ENCODE measurements at regions not wholly inside any gene's neighbourhood (a gene's known extent, or its start where the extent isn't known, plus 50 kb on each side); places are given as distances from the start of the nearest gene placed in this dataset.

GRCh38 chr9:29062446-29062845 is 1489.2 kb upstream of the C9orf72 start:
- Histone ChIP-seq H3K4me1 (no peaks in the 10 kb centered on the region), H3K27me3 (no peaks in the 10 kb centered on the region), H4K20me1 (ENCODE audit: low read depth) (no peaks in the 10 kb centered on the region), H3K4me3 (no peak overlapping the region), H3F3A (ENCODE audit: low read depth) (no peaks in the 10 kb centered on the region), H3K79me2 (ENCODE audit: low read depth) (no peaks in the 10 kb centered on the region), H3K9me3 (ENCODE audit: low read depth) (no peaks in the 10 kb centered on the region), H2AFZ (replicated peaks) (no peak overlapping the region), H3K27ac (no peak overlapping the region), H3K4me2 (no peak overlapping the region), H3K9ac (no peak overlapping the region), H3K36me3 (no peaks in the 10 kb centered on the region)
- no peak overlapping the region for H3K4me3 Mint-ChIP-seq
- H3K27ac Mint-ChIP-seq, result no peak overlapping the region
- no peaks in the 10 kb centered on the region for H3K9me3 Mint-ChIP-seq
- no peak for DNase-seq (ENCODE audit: low spot score)
- H3K27me3 Mint-ChIP-seq (ENCODE audit: insufficient read depth, low read depth), result no peaks in the 10 kb centered on the region
- no peaks in the 10 kb centered on the region for H3K36me3 Mint-ChIP-seq
- peaks cover 8% of the 10 kb centered on the region for H3K4me1 Mint-ChIP-seq
- no peak for TF ChIP-seq EZH2phosphoT487 (IDR thresholded peaks at IDR 0.05)
- no peak for TF ChIP-seq EZH2 (IDR thresholded peaks at IDR 0.05)
- TF ChIP-seq CTCF (IDR thresholded peaks at IDR 0.05), result no peak

DNA sequence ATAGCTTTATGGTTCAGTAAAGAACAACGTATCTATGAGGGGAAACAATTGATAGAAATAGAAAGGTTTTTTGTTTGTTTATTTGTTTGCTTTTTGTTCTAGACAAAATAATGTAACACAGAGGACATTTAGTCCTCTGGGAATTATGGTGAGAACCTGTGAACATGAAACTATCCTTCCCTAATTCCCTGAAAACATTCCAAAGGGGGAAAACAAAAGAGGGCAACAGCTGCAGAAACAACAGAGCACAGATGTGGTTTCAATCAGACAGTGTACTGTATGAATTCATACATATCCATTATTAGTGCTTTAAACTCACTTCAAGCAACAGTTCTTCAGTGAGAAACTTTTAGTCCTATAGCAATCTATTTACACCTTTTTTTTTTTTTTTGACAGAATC is 1489.8 kb upstream of the C9orf72 start:
- no peaks in the 10 kb centered on the region for H3K36me3 Mint-ChIP-seq
- peaks cover 8% of the 10 kb centered on the region for H3K4me1 Mint-ChIP-seq
- DNase-seq (ENCODE audit: low spot score), result no peak
- H3K4me1 ChIP-seq, result no peaks in the 10 kb centered on the region
- H3K27ac Mint-ChIP-seq, result no peak overlapping the region
- H3K36me3 ChIP-seq, result no peaks in the 10 kb centered on the region
- H3K9ac ChIP-seq, result no peak overlapping the region
- no peak overlapping the region for H3K27ac ChIP-seq
- H2AFZ ChIP-seq (replicated peaks), result no peak overlapping the region
- no peaks in the 10 kb centered on the region for H3K79me2 ChIP-seq (ENCODE audit: low read depth)
- no peaks in the 10 kb centered on the region for H3K27me3 ChIP-seq
- no peak overlapping the region for H3K4me3 ChIP-seq
- H3K4me3 Mint-ChIP-seq, result no peak overlapping the region
- no peaks in the 10 kb centered on the region for H3K27me3 Mint-ChIP-seq (ENCODE audit: insufficient read depth, low read depth)
- H3K9me3 Mint-ChIP-seq, result no peaks in the 10 kb centered on the region
- H4K20me1 ChIP-seq (ENCODE audit: low read depth), result no peaks in the 10 kb centered on the region
- no peak overlapping the region for H3K4me2 ChIP-seq
- TF ChIP-seq EZH2 (IDR thresholded peaks at IDR 0.05), result no peak
- no peak for TF ChIP-seq CTCF (IDR thresholded peaks at IDR 0.05)
- H3K9me3 ChIP-seq (ENCODE audit: low read depth), result no peaks in the 10 kb centered on the region
- no peaks in the 10 kb centered on the region for H3F3A ChIP-seq (ENCODE audit: low read depth)

DNA sequence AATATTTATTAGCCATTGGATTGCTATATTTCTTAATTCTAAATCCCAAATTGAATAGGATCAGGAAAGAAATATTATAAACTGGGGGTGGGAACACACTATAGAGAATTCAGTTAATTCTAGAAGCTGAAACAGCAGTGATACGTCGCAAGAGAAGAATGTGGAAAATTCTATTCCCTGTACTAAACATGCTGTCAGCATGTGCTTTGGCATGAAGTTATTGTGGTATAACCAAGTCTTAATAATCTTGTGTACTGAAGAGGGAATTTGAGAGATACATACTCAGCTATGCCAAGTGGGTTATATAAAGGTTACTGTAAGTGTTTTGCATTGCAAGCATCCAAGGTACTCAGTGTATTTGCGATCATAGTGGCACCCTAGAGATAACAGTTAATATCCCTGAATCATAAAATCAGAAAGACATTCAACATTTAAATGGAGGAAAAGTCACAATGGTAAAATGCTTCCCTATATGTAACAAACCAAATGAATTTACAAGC is 1492.9 kb upstream of the C9orf72 start:
- Histone ChIP-seq H3K4me2 (no peak overlapping the region), H3K36me3 (no peaks in the 10 kb centered on the region), H3K27me3 (no peaks in the 10 kb centered on the region), H2AFZ (replicated peaks) (no peak overlapping the region), H3F3A (ENCODE audit: low read depth) (no peaks in the 10 kb centered on the region), H3K79me2 (ENCODE audit: low read depth) (no peaks in the 10 kb centered on the region), H4K20me1 (ENCODE audit: low read depth) (no peaks in the 10 kb centered on the region), H3K9ac (no peak overlapping the region), H3K27ac (no peak overlapping the region), H3K4me1 (no peaks in the 10 kb centered on the region), H3K9me3 (ENCODE audit: low read depth) (no peaks in the 10 kb centered on the region), H3K4me3 (no peak overlapping the region)
- no peak for DNase-seq (ENCODE audit: low spot score)
- TF ChIP-seq EZH2 (IDR thresholded peaks at IDR 0.05) (no peak), EZH2phosphoT487 (IDR thresholded peaks at IDR 0.05) (no peak), CTCF (IDR thresholded peaks at IDR 0.05) (no peak)
- no peak overlapping the region for H3K4me3 Mint-ChIP-seq
- H3K4me1 Mint-ChIP-seq, result no peaks in the 10 kb centered on the region
- no peaks in the 10 kb centered on the region for H3K27me3 Mint-ChIP-seq (ENCODE audit: insufficient read depth, low read depth)
- H3K36me3 Mint-ChIP-seq, result no peaks in the 10 kb centered on the region
- no peaks in the 10 kb centered on the region for H3K9me3 Mint-ChIP-seq
- H3K27ac Mint-ChIP-seq, result no peak overlapping the region

Measured in neural progenitor cell (in vitro differentiated cells).